ENCODE measurements at regions not wholly inside any gene's neighbourhood (a gene's known extent, or its start where the extent isn't known, plus 50 kb on each side); places are given as distances from the start of the nearest gene placed in this dataset.

DNA sequence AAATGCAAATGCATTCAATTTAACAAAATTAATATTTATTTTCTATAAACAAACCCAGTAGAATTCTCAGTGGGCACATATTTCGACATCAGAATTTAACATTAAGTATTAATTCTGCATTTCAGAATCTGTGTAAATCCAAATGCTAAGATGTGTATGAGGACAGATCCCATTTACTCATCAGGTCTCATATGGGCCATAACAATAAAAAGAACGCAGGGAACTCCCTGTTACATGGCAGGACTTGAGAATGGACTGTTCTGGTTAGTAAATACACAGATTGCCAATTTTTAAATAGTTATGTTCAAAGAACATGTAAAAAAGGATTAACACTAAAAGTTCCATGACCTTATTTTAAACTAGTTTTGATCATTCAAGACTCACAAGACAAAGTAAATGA is 104.0 kb downstream of the SLC30A10 start:
- no peak overlapping the region for H3K4me3 ChIP-seq (ENCODE audit: low read length)
- H2AFZ ChIP-seq (ENCODE audit: low read length), result no peak overlapping the region
- no peaks in the 10 kb centered on the region for H3K9me2 ChIP-seq (replicated peaks; ENCODE audit: low read length)
- intact Hi-C loops (cut with micrococcal nuclease), result no loop called here
- peaks cover 8% of the 10 kb centered on the region; the same call in 1 of the 2 replicates for H3K27me3 ChIP-seq (ENCODE audit: low read length)
- H3K27ac ChIP-seq (ENCODE audit: low read length), result no peak overlapping the region
- no peak overlapping the region for H3K4me2 ChIP-seq (ENCODE audit: low read length)
- no peaks in the 10 kb centered on the region for H4K20me1 ChIP-seq (ENCODE audit: low read length)
- H3K9me3 ChIP-seq (ENCODE audit: low read length), result no peaks in the 10 kb centered on the region
- no peaks in the 10 kb centered on the region for H3F3A ChIP-seq (ENCODE audit: low read length, unreplicated experiment)
- no peak for TF ChIP-seq EZH2 (IDR thresholded peaks at IDR 0.05; ENCODE audit: low read length, unreplicated experiment)
- TF ChIP-seq EZH2phosphoT487 (IDR thresholded peaks at IDR 0.05; ENCODE audit: borderline replicate concordance, low read length), result no peak
- TF ChIP-seq, protein P1, sequence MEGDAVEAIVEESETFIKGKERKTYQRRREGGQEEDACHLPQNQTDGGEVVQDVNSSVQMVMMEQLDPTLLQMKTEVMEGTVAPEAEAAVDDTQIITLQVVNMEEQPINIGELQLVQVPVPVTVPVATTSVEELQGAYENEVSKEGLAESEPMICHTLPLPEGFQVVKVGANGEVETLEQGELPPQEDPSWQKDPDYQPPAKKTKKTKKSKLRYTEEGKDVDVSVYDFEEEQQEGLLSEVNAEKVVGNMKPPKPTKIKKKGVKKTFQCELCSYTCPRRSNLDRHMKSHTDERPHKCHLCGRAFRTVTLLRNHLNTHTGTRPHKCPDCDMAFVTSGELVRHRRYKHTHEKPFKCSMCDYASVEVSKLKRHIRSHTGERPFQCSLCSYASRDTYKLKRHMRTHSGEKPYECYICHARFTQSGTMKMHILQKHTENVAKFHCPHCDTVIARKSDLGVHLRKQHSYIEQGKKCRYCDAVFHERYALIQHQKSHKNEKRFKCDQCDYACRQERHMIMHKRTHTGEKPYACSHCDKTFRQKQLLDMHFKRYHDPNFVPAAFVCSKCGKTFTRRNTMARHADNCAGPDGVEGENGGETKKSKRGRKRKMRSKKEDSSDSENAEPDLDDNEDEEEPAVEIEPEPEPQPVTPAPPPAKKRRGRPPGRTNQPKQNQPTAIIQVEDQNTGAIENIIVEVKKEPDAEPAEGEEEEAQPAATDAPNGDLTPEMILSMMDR (conservative IDR thresholded peaks at IDR 0.05; ENCODE audit: low read depth, low read length), result no peak
- no peaks in the 10 kb centered on the region for H3K36me3 ChIP-seq (ENCODE audit: low read depth, low read length)
- no peak for ATAC-seq
- DNase-seq, result no peak
- BruUV-seq (replicated peaks), result no TSS peak
- no peaks in the 10 kb centered on the region for H3K4me1 ChIP-seq (ENCODE audit: insufficient read depth, low read length)
- no peak overlapping the region for H3K9ac ChIP-seq (ENCODE audit: low read length)
- POLR2A ChIA-PET (ENCODE audit: unreplicated experiment), result no interaction called here
- H3K79me2 ChIP-seq (ENCODE audit: low read length), result no peaks in the 10 kb centered on the region
- CTCF ChIA-PET, result interaction anchor here (0.6 kb wide), 1 partner anchor 175 kb away, joined by 4 read pairs; no protein-coding TSS in a partner anchor

DNA sequence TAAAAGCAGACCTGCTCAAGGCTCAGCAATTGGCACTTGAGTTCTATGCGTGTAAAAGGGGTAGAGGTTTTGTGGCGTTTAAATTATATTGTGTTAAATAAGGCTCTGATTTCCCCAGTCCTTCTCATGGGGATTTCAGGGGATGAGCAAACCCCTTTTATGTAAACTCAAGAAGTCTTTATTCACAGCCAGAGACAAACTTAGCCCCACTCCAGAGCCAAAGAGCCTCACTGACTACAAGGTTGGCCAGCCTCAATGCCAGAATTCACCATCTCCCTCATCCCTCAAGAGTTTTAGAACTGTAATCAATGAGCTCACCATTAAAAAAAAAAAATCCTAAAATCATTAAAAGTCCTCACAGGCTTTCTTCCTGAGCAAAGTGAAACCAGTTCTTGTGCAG is 107.8 kb downstream of the SLC30A10 start:
- TF ChIP-seq EZH2 (IDR thresholded peaks at IDR 0.05; ENCODE audit: low read length, unreplicated experiment), result no peak
- TF ChIP-seq EZH2phosphoT487 (IDR thresholded peaks at IDR 0.05; ENCODE audit: borderline replicate concordance, low read length), result no peak
- TF ChIP-seq, protein P1 (conservative IDR thresholded peaks at IDR 0.05; ENCODE audit: low read depth, low read length), result no peak
- no peaks in the 10 kb centered on the region for H3F3A ChIP-seq (ENCODE audit: low read length, unreplicated experiment)
- no TSS peak for BruUV-seq (replicated peaks)
- no peaks in the 10 kb centered on the region for H3K9me2 ChIP-seq (replicated peaks; ENCODE audit: low read length)
- no peaks in the 10 kb centered on the region for H3K4me1 ChIP-seq (ENCODE audit: insufficient read depth, low read length)
- no peak overlapping the region for H3K4me2 ChIP-seq (ENCODE audit: low read length)
- H3K9ac ChIP-seq (ENCODE audit: low read length), result no peak overlapping the region
- no peak overlapping the region for H3K4me3 ChIP-seq (ENCODE audit: low read length)
- no peaks in the 10 kb centered on the region for H3K9me3 ChIP-seq (ENCODE audit: low read length)
- H3K79me2 ChIP-seq (ENCODE audit: low read length), result no peaks in the 10 kb centered on the region
- intact Hi-C loops (cut with micrococcal nuclease), result no loop called here
- no peaks in the 10 kb centered on the region for H4K20me1 ChIP-seq (ENCODE audit: low read length)
- DNase-seq (no peak), ATAC-seq (no peak)
- CTCF ChIA-PET, result no interaction called here
- H3K27me3 ChIP-seq (ENCODE audit: low read length), result peaks cover 29% of the 10 kb centered on the region
- H3K27ac ChIP-seq (ENCODE audit: low read length), result no peak overlapping the region
- H2AFZ ChIP-seq (ENCODE audit: low read length), result no peak overlapping the region
- H3K36me3 ChIP-seq (ENCODE audit: low read depth, low read length), result no peaks in the 10 kb centered on the region
- POLR2A ChIA-PET (ENCODE audit: unreplicated experiment), result no interaction called here

DNA sequence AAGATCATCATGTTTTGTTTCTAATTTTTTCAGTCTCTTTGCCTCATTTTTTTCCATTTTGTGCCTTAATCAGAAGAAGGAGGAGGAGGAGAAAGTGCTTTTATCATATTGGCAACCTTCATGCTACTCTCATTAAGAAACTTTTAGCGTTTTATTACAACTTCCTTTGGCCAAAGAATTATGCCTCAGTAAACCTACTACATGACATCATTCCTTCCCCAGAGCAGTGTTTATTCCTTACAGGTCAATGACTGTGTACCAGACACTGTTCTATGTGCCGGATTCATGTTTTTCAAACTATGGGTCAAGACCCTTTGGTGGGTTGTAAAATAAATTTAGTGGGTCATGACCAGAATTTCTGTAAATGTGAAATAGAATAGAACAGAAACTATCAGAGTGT is 110.4 kb downstream of the SLC30A10 start:
- no peaks in the 10 kb centered on the region for H3K79me2 ChIP-seq (ENCODE audit: low read length)
- BruUV-seq (replicated peaks), result no TSS peak
- H3K4me2 ChIP-seq (ENCODE audit: low read length), result no peak overlapping the region
- no peak for TF ChIP-seq EZH2phosphoT487 (IDR thresholded peaks at IDR 0.05; ENCODE audit: borderline replicate concordance, low read length)
- TF ChIP-seq, protein P1 (conservative IDR thresholded peaks at IDR 0.05; ENCODE audit: low read depth, low read length), result no peak
- no peak for TF ChIP-seq EZH2 (IDR thresholded peaks at IDR 0.05; ENCODE audit: low read length, unreplicated experiment)
- DNase-seq (no peak), ATAC-seq (no peak)
- no peak overlapping the region for H3K27ac ChIP-seq (ENCODE audit: low read length)
- no peaks in the 10 kb centered on the region for H3K9me3 ChIP-seq (ENCODE audit: low read length)
- no peaks in the 10 kb centered on the region for H4K20me1 ChIP-seq (ENCODE audit: low read length)
- intact Hi-C loops (cut with micrococcal nuclease), result loop anchor here (10.0 kb wide), 1 partner anchor 1133 kb away; no protein-coding TSS in a partner anchor
- POLR2A ChIA-PET (ENCODE audit: unreplicated experiment), result no interaction called here
- CTCF ChIA-PET, result no interaction called here
- no peaks in the 10 kb centered on the region for H3K9me2 ChIP-seq (replicated peaks; ENCODE audit: low read length)
- H3K9ac ChIP-seq (ENCODE audit: low read length), result no peak overlapping the region
- H3K27me3 ChIP-seq (ENCODE audit: low read length), result peaks cover 53% of the 10 kb centered on the region
- H3K4me3 ChIP-seq (ENCODE audit: low read length), result no peak overlapping the region
- no peak overlapping the region for H2AFZ ChIP-seq (ENCODE audit: low read length)
- peaks cover under 1% of the 10 kb centered on the region; the same call in 1 of the 2 replicates for H3K4me1 ChIP-seq (ENCODE audit: insufficient read depth, low read length)
- no peaks in the 10 kb centered on the region for H3F3A ChIP-seq (ENCODE audit: low read length, unreplicated experiment)
- no peaks in the 10 kb centered on the region for H3K36me3 ChIP-seq (ENCODE audit: low read depth, low read length)

Data from PC-3 (cell line).